Epidermal melanocyte (primary cell): ENCODE measurements at regions not wholly inside any gene's neighbourhood (a gene's known extent, or its start where the extent isn't known, plus 50 kb on each side); places are given as distances from the start of the nearest gene placed in this dataset.
"Not testable (repeated sequence)": the region's sequence is repeated elsewhere in the genome, so short reads cannot be mapped to it uniquely, and the experiment has no call there.

Experiments
- DNase-seq: peaks from one replicate; pipeline ENCODE4 v3.0.0; 2011; ENCODE audit warnings: low spot score; ENCODE audit not compliant: insufficient read length

- DNase-seq, result no peak
Observed at GRCh38 chrX:1140236-1140681, 72.2 kb downstream of the CRLF2 start.

- no peak for DNase-seq
Observed at GRCh38 chrX:1139185-1139500, 73.3 kb downstream of the CRLF2 start.

GRCh38 chrX:1138476-1139184, 73.8 kb downstream of the CRLF2 start:
- DNase-seq, result no peak

GRCh38 chrX:1137531-1137930, 74.9 kb downstream of the CRLF2 start:
- no peak for DNase-seq

- DNase-seq, result not testable (repeated sequence)
Observed at GRCh38 chrX:1136582-1136981, 75.9 kb downstream of the CRLF2 start.

- no peak for DNase-seq
Observed at GRCh38 chrX:1134976-1135375, 77.5 kb downstream of the CRLF2 start.

- no peak for DNase-seq
Observed at GRCh38 chrX:1134156-1134555, 78.3 kb downstream of the CRLF2 start.

GRCh38 chrX:1126738-1127137, 85.7 kb downstream of the CRLF2 start:
- no peak for DNase-seq

GRCh38 chrX:1124531-1124930, 87.9 kb downstream of the CRLF2 start:
- no peak for DNase-seq

GRCh38 chrX:1122851-1123250, 89.6 kb downstream of the CRLF2 start:
- DNase-seq, result not testable (repeated sequence)

GRCh38 chrX:1119275-1119674, 93.2 kb downstream of the CRLF2 start:
- DNase-seq, result no peak

GRCh38 chrX:1118572-1119199, 93.8 kb downstream of the CRLF2 start:
- no peak for DNase-seq

- DNase-seq, result not testable (repeated sequence)
Observed at GRCh38 chrX:1115411-1115810, 97.0 kb downstream of the CRLF2 start.

- DNase-seq, result no peak
Observed at GRCh38 chrX:1112321-1112720, 100.1 kb downstream of the CRLF2 start.

GRCh38 chrX:1111601-1112300, 100.7 kb downstream of the CRLF2 start:
- DNase-seq, result no peak

GRCh38 chrX:1109580-1110119, 102.8 kb downstream of the CRLF2 start:
- no peak for DNase-seq

GRCh38 chrX:1108501-1109445, 103.7 kb downstream of the CRLF2 start:
- no peak for DNase-seq

- DNase-seq, result no peak
Observed at GRCh38 chrX:1106478-1107210, 105.8 kb downstream of the CRLF2 start.

GRCh38 chrX:1105671-1106419, 106.6 kb downstream of the CRLF2 start:
- DNase-seq, result no peak

- not testable (repeated sequence) for DNase-seq
Observed at GRCh38 chrX:1105031-1105430, 107.4 kb downstream of the CRLF2 start.
